Mammary epithelial cell (primary cell): ENCODE measurements at regions not wholly inside any gene's neighbourhood (a gene's known extent, or its start where the extent isn't known, plus 50 kb on each side); places are given as distances from the start of the nearest gene placed in this dataset.

Experiments used
- EZH2 ChIP-seq: IDR thresholded peaks from 2 replicates; pipeline ENCODE4 v1.6.1; 2012; ENCODE audit warnings: low read length, inconsistent platforms, borderline replicate concordance
- TF ChIP-seq, protein P1 (sequence below), 2 donors: IDR thresholded peaks in 1 of 2; conservative IDR thresholded peaks in 1 of 2; 2 replicates each; pipeline ENCODE4 v1.5.1; 2011 to 2012; ENCODE audit warnings: inconsistent platforms in 2 of 2, low read length in 2 of 2, mild to moderate bottlenecking in 2 of 2, control low read depth in 1 of 2, low read depth in 1 of 2; ENCODE audit not compliant: insufficient read depth in 1 of 2; ENCODE audit errors: extremely low read depth in 1 of 2

DNA sequence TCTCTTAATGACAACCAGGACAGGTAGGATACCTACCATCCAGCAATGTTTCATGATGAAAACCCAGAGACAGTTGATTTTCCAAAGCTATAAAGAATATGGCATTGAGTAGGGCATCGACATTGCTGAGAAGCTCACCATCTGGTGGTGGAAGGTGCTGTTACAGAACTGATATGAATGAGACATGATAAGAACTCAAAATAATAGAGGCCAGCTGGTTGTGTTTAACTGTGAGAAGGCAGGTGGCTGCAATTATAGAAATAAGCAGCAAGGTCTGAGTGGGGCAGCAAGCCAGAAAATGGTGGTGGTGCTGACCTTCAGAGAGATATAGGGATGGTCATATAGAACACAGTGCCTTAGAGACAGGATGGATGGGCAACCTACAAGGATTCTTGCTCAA is 449.7 kb downstream of the BTG1 start:
- TF ChIP-seq, protein P1, sequence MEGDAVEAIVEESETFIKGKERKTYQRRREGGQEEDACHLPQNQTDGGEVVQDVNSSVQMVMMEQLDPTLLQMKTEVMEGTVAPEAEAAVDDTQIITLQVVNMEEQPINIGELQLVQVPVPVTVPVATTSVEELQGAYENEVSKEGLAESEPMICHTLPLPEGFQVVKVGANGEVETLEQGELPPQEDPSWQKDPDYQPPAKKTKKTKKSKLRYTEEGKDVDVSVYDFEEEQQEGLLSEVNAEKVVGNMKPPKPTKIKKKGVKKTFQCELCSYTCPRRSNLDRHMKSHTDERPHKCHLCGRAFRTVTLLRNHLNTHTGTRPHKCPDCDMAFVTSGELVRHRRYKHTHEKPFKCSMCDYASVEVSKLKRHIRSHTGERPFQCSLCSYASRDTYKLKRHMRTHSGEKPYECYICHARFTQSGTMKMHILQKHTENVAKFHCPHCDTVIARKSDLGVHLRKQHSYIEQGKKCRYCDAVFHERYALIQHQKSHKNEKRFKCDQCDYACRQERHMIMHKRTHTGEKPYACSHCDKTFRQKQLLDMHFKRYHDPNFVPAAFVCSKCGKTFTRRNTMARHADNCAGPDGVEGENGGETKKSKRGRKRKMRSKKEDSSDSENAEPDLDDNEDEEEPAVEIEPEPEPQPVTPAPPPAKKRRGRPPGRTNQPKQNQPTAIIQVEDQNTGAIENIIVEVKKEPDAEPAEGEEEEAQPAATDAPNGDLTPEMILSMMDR (conservative IDR thresholded peaks at IDR 0.05 in 1 of 2, IDR thresholded peaks at IDR 0.05 in 1 of 2; ENCODE audit: extremely low read depth in 1 of 2, insufficient read depth in 1 of 2, low read depth in 1 of 2, low read length in 2 of 2), result no peak
- TF ChIP-seq EZH2, result no peak
